SJCRH30 (cell line): ENCODE measurements at regions not wholly inside any gene's neighbourhood (a gene's known extent, or its start where the extent isn't known, plus 50 kb on each side); places are given as distances from the start of the nearest gene placed in this dataset.
A peak's percentile ranks its signal among the peaks of the same experiment; 100 is the strongest.

Experiments
- DNase-seq, 2 experiments: peaks; one replicate each; pipeline ENCODE4 v3.0.0-alpha.2; 2015 to 2020
- H3K27ac ChIP-seq: fragments of 250-450 bp; sonication (Bioruptor Pico); 2 replicates; pipeline ENCODE4 v1.5.1; 2020; ENCODE audit warnings: mild to moderate bottlenecking, moderate library complexity
- H3K27me3 ChIP-seq: fragments of 250-450 bp; sonication (Bioruptor Pico); 2 replicates; pipeline ENCODE4 v1.5.1; 2020; ENCODE audit warnings: mild to moderate bottlenecking, moderate library complexity
- H3K36me3 ChIP-seq: fragments of 250-450 bp; sonication (Bioruptor Pico); 2 replicates; pipeline ENCODE4 v1.5.1; 2020; ENCODE audit warnings: mild to moderate bottlenecking, moderate library complexity
- H3K4me1 ChIP-seq: fragments of 250-450 bp; sonication (Bioruptor Pico); 2 replicates; pipeline ENCODE4 v1.5.1; 2020; ENCODE audit warnings: mild to moderate bottlenecking, moderate library complexity
- H3K4me3 ChIP-seq: fragments of 250-450 bp; sonication (Bioruptor Pico); 2 replicates; pipeline ENCODE4 v1.5.1; 2020; ENCODE audit warnings: mild to moderate bottlenecking, moderate library complexity
- H3K9me3 ChIP-seq: fragments of 250-450 bp; sonication (Bioruptor Pico); replicated peaks from 2 replicates; pipeline ENCODE4 v1.5.1; 2020; ENCODE audit warnings: mild to moderate bottlenecking, moderate library complexity

DNA sequence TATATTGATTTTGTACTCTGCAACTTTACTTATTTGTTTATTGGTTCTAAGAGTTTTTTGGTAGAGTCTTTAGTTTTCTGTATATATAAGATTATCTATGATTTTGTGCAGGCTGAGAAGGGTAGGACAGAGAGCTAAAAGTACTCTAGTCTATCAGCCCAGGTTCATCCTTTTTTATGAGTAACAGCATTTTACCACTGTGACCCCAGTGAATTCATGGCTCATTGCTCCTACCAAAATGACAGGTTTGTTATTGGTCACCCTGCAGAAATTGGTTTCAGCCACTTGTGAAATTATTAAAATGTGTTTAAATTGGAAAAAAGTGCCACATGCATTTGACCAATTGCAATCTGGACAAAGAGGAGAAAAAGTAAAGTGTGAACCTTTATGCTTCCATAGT lies 421.4 kb upstream of the DAB2 start:
- H3K4me3 ChIP-seq: no peak overlapping the region
- H3K4me1 ChIP-seq: no peaks in the 10 kb centered on the region
- H3K36me3 ChIP-seq: no peaks in the 10 kb centered on the region
- H3K27me3 ChIP-seq: no peaks in the 10 kb centered on the region
- no peak overlapping the region for H3K27ac ChIP-seq
- H3K9me3 ChIP-seq: no peaks in the 10 kb centered on the region
- DNase-seq: no peak

DNA sequence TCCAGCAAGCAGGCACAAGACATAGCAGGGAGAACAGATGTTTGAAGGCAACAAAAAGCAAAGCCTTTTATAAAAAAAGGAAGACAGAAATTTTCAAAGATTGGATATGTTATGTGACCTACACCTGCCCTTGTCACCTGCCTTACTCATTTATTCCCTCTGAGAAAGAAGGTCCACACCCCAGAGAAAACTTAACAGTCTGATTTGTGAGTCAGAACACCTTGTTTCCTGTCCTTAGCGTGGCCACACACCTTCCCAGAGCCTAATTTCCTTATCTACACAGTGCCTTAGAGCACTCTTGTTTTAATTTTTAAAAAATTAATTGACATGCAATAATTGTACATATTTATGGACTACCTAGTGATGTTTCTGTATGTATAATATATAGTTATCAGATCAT lies 419.0 kb upstream of the DAB2 start:
- no peaks in the 10 kb centered on the region for H3K4me1 ChIP-seq
- H3K9me3 ChIP-seq: no peaks in the 10 kb centered on the region
- H3K27me3 ChIP-seq: no peaks in the 10 kb centered on the region
- no peak overlapping the region for H3K4me3 ChIP-seq
- no peaks in the 10 kb centered on the region for H3K36me3 ChIP-seq
- DNase-seq: no peak
- no peak overlapping the region for H3K27ac ChIP-seq

DNA sequence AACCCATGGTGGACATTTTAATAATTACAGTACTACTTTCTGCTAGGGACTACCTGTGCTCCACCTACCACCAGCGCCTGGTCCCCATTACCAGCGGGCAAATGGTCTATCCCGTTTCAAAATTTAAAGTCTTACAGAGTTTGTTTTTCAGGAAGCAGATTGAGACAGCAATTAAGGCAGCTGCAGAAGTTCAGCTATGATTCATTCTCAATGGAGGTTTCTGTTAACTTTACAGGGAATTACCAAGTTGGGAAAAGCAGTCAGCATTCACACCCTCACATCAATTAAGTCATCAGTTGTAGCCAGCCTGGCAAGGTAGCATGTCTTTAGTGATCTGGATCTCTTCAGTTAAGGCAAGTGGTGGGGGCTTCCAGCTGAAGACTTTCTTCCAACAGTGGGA lies 410.6 kb upstream of the DAB2 start:
- H3K27me3 ChIP-seq: no peaks in the 10 kb centered on the region
- no peak overlapping the region for H3K27ac ChIP-seq
- no peaks in the 10 kb centered on the region for H3K4me1 ChIP-seq
- no peaks in the 10 kb centered on the region for H3K9me3 ChIP-seq
- H3K36me3 ChIP-seq: no peaks in the 10 kb centered on the region
- DNase-seq: no peak
- no peak overlapping the region for H3K4me3 ChIP-seq

DNA sequence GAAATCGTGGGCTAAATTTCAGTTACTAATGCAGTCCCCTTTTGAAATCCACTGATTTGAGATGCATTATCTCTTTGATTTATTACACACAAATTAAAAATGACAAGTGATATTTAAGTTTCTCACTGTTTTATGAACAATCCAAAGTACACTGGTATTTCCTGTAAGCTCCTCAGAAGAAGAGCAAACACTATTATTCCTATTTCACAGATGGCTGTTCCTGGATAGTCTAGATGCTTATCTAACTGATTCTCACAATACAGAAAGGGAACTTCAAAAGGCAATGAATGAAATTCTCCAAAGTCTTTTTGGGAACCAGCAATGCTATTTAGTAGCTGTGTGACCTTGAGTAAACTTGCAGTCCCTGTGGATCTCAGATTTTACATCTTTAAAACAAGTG lies 404.7 kb upstream of the DAB2 start:
- no peaks in the 10 kb centered on the region for H3K27me3 ChIP-seq
- no peaks in the 10 kb centered on the region for H3K9me3 ChIP-seq
- H3K4me3 ChIP-seq: no peak overlapping the region
- no peak overlapping the region for H3K27ac ChIP-seq
- DNase-seq: no peak
- H3K36me3 ChIP-seq: no peaks in the 10 kb centered on the region
- no peaks in the 10 kb centered on the region; the same call in 1 of the 2 replicates for H3K4me1 ChIP-seq

DNA sequence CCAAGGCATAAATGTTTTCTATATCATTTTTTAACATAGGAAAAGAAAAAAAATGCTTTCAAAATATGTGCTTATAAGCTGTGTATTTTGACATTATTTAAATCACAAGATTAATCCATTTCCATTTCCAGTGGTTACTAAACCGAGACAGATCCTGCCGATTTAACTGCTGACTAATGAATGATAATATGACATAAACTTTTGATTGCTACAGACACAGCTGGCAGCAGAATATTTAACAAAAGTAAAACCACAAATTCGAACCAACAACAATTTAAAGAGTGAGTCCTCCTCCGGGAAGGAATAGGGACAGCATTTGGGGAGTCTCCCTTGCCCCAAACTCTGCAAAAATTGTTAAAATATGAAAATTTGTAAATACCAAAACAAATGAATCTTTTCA lies 401.3 kb upstream of the DAB2 start:
- H3K4me1 ChIP-seq: no peaks in the 10 kb centered on the region; the same call in 1 of the 2 replicates
- no peaks in the 10 kb centered on the region for H3K9me3 ChIP-seq
- H3K27ac ChIP-seq: no peak overlapping the region
- no peak for DNase-seq
- no peaks in the 10 kb centered on the region for H3K27me3 ChIP-seq
- H3K4me3 ChIP-seq: no peak overlapping the region
- no peaks in the 10 kb centered on the region for H3K36me3 ChIP-seq

DNA sequence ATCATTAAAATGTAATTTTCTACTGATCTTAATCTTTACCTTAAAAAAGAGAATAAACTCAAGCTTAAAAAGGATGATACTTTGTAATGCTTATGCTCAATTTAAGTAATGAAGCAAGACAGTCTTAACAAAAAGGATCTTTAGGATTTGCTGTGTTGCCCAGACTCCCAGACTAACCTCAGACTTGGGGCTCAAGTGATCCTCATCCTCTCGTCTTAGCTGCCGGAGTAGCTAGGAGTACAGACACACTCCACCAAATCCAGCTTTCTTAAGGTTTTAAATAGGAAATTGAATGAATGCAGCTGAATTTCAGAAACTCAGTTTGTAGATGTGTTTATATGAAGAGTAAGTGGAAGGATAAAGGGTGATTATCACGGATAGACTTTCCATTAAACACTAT lies 400.5 kb upstream of the DAB2 start:
- no peaks in the 10 kb centered on the region for H3K9me3 ChIP-seq
- DNase-seq: no peak
- no peaks in the 10 kb centered on the region for H3K36me3 ChIP-seq
- H3K27ac ChIP-seq: no peak overlapping the region
- no peaks in the 10 kb centered on the region; the same call in 1 of the 2 replicates for H3K4me1 ChIP-seq
- H3K27me3 ChIP-seq: no peaks in the 10 kb centered on the region
- H3K4me3 ChIP-seq: no peak overlapping the region

DNA sequence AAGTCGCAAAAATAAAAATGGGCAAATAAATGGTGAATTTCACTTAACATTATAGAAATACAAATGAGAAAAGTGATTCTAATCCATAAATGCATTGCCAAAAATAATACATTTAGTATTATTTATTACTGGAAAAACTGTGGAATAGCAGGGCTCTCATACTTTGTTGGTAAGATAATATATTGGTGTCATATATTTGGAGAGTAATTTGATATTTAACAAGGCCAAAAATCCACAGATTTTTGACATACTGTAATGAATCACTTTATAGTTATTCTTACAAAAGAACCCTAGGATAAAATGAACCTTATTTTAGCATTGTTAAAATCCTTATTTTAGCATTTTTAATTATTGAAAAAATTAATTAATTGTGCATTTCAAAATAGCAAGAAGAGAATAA lies 397.2 kb upstream of the DAB2 start:
- DNase-seq: no peak
- Histone ChIP-seq H3K4me3 (no peak overlapping the region), H3K36me3 (no peaks in the 10 kb centered on the region), H3K4me1 (no peaks in the 10 kb centered on the region; the same call in 1 of the 2 replicates), H3K27me3 (no peaks in the 10 kb centered on the region; the same call in 1 of the 2 replicates), H3K27ac (no peak overlapping the region), H3K9me3 (no peaks in the 10 kb centered on the region)

DNA sequence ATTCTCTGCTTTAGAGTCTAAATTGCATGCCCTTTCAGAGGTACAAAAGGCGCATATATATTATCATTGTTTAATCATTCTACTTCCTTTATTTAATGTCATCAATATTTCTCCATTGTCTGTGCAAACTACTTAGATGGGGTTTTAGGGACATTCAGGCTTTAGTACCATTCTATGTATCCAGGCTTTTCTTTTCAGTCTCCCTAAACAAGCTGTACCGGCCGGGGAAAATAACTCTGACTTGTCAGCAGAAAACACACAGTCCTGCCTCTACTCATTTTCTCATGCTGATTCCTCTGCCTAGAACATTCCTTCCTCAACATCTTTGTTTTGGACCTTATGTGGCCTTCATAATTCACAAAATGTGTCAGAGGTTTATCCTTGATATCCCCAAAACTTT lies 392.1 kb upstream of the DAB2 start:
- DNase-seq: no peak
- H3K4me1 ChIP-seq: no peaks in the 10 kb centered on the region
- no peaks in the 10 kb centered on the region for H3K36me3 ChIP-seq
- no peaks in the 10 kb centered on the region for H3K9me3 ChIP-seq
- H3K27me3 ChIP-seq: no peaks in the 10 kb centered on the region; the same call in 1 of the 2 replicates
- no peak overlapping the region for H3K27ac ChIP-seq
- H3K4me3 ChIP-seq: no peak overlapping the region

DNA sequence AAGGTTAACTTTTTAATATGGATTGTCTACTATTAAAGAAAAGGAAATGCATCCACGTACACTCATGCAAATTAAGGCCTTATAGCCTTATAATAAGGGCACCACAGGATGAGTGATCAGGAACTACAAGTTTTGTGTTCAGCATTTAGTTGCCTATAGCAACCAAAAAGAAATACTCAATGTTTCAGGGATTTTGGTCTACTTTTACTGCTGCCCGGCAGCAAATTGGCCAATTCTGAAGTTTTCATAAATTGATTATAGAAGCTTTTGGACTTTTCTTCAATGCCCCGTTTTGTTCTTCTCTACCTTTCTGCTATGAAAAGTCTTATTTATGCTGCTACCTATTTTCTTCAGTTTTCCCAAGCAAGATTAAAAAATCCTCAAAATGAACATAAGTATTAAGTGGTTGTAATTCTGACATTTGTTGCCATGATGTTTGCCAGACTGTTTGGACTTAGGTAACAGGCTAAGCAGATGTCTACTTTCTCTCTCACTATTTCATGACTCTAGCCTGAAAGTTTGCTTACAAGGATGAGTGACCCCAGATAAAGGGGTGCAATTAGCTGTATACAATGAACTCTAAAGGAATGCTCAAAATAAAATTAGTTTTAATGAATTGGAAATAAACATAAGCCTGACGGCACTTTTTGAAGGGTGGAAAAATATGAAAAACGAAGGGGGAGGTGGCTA lies 391.5 kb upstream of the DAB2 start:
- H3K4me3 ChIP-seq: no peak overlapping the region
- no peak overlapping the region for H3K27ac ChIP-seq
- H3K4me1 ChIP-seq: no peaks in the 10 kb centered on the region
- no peak for DNase-seq
- no peaks in the 10 kb centered on the region; the same call in 1 of the 2 replicates for H3K27me3 ChIP-seq
- no peaks in the 10 kb centered on the region for H3K9me3 ChIP-seq
- no peaks in the 10 kb centered on the region for H3K36me3 ChIP-seq

DNA sequence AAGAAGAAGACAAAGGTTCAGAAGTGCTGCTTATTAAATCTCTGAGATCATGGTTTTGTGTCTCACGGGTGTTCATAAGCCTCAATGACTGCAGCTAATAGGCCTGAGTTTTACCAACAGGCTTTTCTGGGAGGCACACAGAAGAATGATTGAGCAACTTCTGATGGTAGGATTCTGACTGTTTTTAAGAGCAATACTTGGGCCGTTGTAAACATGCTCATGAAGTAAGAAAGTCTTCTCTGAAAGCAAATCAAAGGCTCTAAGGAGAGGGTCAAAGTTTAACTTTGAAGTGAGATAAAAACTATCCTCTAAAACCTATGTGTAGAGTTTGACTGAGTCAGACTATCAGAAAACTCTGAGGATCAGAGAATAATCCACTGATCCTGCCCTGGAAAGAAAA lies 390.9 kb upstream of the DAB2 start:
- H3K4me3 ChIP-seq: no peak overlapping the region
- no peaks in the 10 kb centered on the region for H3K9me3 ChIP-seq
- H3K4me1 ChIP-seq: no peaks in the 10 kb centered on the region
- no peak for DNase-seq
- no peak overlapping the region for H3K27ac ChIP-seq
- H3K36me3 ChIP-seq: no peaks in the 10 kb centered on the region
- no peaks in the 10 kb centered on the region; the same call in 1 of the 2 replicates for H3K27me3 ChIP-seq

DNA sequence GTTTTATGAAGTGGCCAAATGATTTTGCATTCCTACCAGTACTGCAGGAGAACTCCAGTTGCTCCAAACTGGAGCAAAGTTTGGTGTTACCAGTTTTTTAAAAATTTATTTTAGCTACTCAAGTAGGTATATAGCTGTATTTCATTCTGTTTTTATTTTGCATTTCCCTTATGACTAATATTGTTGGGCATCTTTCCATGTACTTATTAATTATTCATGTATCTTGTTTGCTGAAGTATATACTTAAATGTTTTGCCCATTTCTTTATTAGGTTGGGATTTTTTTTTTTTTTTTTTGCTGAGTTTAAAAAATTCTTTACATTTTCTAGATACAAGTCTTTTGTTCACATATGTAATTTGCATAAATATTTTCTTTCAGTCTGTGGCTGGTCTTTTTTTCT lies 386.6 kb upstream of the DAB2 start:
- Histone ChIP-seq H3K4me3 (no peak overlapping the region), H3K27me3 (no peaks in the 10 kb centered on the region), H3K27ac (no peak overlapping the region), H3K4me1 (no peaks in the 10 kb centered on the region), H3K36me3 (no peaks in the 10 kb centered on the region), H3K9me3 (no peaks in the 10 kb centered on the region)
- no peak for DNase-seq

DNA sequence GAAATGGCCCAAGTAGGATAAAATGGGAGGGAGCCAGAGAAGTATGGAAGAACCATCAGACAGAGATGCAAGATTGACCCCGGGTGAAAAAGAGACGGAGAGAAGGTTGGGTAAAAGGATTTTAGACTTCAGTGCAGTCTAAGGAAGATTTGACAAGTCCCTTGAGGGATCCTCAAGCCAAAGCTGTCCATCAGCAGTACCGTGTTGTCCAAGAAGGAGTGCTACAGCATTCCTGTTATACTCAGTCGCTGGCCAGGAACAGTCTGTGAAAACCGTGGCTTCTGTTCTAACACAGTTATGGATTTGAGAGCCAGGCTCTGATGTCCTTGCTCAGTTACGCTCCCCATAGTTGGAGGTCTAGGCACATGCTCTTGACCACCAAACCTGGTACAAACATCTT lies 383.9 kb upstream of the DAB2 start:
- Histone ChIP-seq H3K9me3 (no peaks in the 10 kb centered on the region), H3K27me3 (no peaks in the 10 kb centered on the region), H3K27ac (no peak overlapping the region), H3K4me1 (no peaks in the 10 kb centered on the region), H3K36me3 (no peaks in the 10 kb centered on the region), H3K4me3 (no peak overlapping the region)
- DNase-seq: no peak

DNA sequence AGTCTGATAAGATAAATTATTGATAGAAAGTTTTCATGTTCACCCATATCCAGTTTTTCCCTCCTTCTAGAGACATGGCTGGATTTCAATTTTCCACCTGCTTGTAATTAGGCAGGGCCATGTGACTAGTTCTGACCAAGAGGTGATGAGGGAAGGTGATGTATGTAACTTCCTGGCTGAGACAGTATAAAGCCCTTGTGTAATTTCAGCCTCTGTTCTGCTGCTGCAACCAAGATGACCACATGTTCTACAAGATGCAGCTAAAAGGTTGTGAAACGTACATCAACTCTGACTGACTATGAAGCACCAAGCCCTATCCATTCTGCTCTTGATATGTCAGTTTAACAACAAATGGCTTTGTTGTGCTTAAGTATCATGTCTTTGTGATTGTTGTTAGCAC lies 376.5 kb upstream of the DAB2 start:
- Histone ChIP-seq H3K4me3 (no peak overlapping the region), H3K27ac (no peak overlapping the region), H3K27me3 (peaks cover 6% of the 10 kb centered on the region), H3K4me1 (0 out of 2 replicates have a peak, but pooled peaks cover 4% of the 10 kb centered on the region), H3K36me3 (no peaks in the 10 kb centered on the region), H3K9me3 (no peaks in the 10 kb centered on the region)
- no peak for DNase-seq

DNA sequence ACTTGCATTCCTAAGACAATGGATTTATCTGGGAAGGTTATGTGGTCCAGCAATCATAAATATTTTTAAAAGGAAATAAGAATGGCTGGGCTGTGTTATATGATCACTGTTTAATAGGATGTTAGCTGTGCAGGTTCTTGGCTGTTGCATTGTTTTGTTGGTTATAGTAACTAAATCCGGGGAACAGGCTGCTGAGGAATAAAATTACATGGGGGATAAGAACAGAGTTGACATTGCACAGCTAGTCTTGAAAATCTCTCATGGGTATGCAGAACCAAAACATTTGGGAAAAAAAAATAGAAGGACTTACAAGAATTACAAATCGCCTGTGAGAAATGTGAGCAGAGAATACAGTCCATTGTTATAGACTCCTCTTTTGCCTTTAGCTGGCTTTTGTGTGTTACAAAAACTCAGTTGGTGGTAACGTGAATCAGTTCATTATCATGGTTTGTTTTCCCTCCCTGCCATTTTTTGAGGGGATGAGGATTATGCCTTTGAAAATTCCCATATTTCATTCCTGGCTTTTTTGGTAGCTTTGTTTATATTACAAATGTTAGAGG lies 375.3 kb upstream of the DAB2 start:
- Histone ChIP-seq H3K4me3 (no peak overlapping the region), H3K36me3 (no peaks in the 10 kb centered on the region)
- peak in 1 of 2 experiments; percentile 8 for DNase-seq

DNA sequence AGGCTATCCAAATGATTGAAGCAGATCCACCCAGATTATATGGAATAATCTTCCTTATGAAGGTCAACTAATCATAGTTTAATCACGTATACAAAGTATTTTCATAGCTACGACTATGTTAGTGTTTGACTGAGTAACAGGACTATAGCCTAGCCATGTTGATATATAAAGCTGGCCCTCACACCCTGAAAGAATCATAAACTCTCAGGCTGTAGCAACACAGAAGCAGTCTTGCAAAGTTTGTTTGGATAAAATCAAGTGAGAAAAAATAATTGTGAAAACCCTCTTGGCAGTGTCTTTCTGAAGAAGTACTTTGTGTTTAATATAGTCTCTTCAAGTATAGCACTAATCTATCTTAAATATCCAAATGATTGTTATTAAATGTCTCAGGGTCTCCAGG lies 374.5 kb upstream of the DAB2 start:
- Histone ChIP-seq H3K27ac (no peak overlapping the region), H3K36me3 (no peaks in the 10 kb centered on the region), H3K27me3 (peaks cover 6% of the 10 kb centered on the region), H3K4me3 (no peak overlapping the region), H3K9me3 (no peaks in the 10 kb centered on the region), H3K4me1 (0 out of 2 replicates have a peak, but pooled peaks cover 4% of the 10 kb centered on the region)
- DNase-seq: no peak

More for the DNA sequence above, 375.3 kb upstream of the DAB2 start:
- H3K9me3 ChIP-seq: no peaks in the 10 kb centered on the region
- H3K27ac ChIP-seq: no peak overlapping the region
- 0 out of 2 replicates have a peak, but pooled peaks cover 4% of the 10 kb centered on the region for H3K4me1 ChIP-seq
- peaks cover 6% of the 10 kb centered on the region for H3K27me3 ChIP-seq
